GM18511 (cell line): ENCODE measurements at regions not wholly inside any gene's neighbourhood (a gene's known extent, or its start where the extent isn't known, plus 50 kb on each side); places are given as distances from the start of the nearest gene placed in this dataset.

Source experiments
- ATAC-seq: cut with Tn5 transposase; IDR thresholded peaks from one replicate; pipeline ENCODE4 v1.9.1; 2021; ENCODE audit warnings: mild to moderate bottlenecking, moderate library complexity; ENCODE audit not compliant: unreplicated experiment

GRCh38 chr1:98005326-98006010 is 84.6 kb upstream of the DPYD start:
- no peak for ATAC-seq

- ATAC-seq = no peak
Measured at GRCh38 chr1:98003442-98003841, 82.6 kb upstream of the DPYD start.

GRCh38 chr1:98002288-98002687 is 81.5 kb upstream of the DPYD start:
- no peak for ATAC-seq

- no peak for ATAC-seq
Measured at GRCh38 chr1:98001764-98002163, 80.9 kb upstream of the DPYD start.

GRCh38 chr1:97999320-97999719 is 78.5 kb upstream of the DPYD start:
- no peak for ATAC-seq

GRCh38 chr1:97996880-97997279 is 76.0 kb upstream of the DPYD start:
- ATAC-seq = no peak

- no peak for ATAC-seq
Measured at GRCh38 chr1:97989094-97989680, 68.4 kb upstream of the DPYD start.

GRCh38 chr1:97986041-97987005 is 65.5 kb upstream of the DPYD start:
- ATAC-seq = no peak

GRCh38 chr1:97983126-97983525 is 62.3 kb upstream of the DPYD start:
- ATAC-seq = no peak

GRCh38 chr1:97980530-97980929 is 59.7 kb upstream of the DPYD start:
- ATAC-seq = no peak

- no peak for ATAC-seq
Measured at GRCh38 chr1:97976801-97977200, 56.0 kb upstream of the DPYD start.
